ENCODE measurements at regions not wholly inside any gene's neighbourhood (a gene's known extent, or its start where the extent isn't known, plus 50 kb on each side); places are given as distances from the start of the nearest gene placed in this dataset.

GRCh38 chr4:86544310-86544966 is 49.7 kb upstream of the PTPN13 start:
- no peak for TF ChIP-seq CTCF (IDR thresholded peaks at IDR 0.05)
- Histone ChIP-seq H3K27ac (no peak overlapping the region), H3K9me3 (ENCODE audit: control insufficient read depth, low read length) (no peaks in the 10 kb centered on the region), H3K4me3 (ENCODE audit: low read depth, low read length) (no peak overlapping the region), H3K27me3 (ENCODE audit: control insufficient read depth, insufficient read depth, low read length) (no peaks in the 10 kb centered on the region), H3K4me2 (ENCODE audit: low read length) (no peak overlapping the region), H3K36me3 (ENCODE audit: control insufficient read depth, insufficient read depth, low read length) (no peaks in the 10 kb centered on the region), H3K79me2 (no peaks in the 10 kb centered on the region), H3K9ac (no peak overlapping the region), H3K4me1 (no peaks in the 10 kb centered on the region), H2AFZ (no peak overlapping the region)

All from parathyroid adenoma (tissue), 2 donors.